SK-N-SH treated with all-trans-retinoic acid at 6 μM for 48 hours (cell line): ENCODE measurements at regions not wholly inside any gene's neighbourhood (a gene's known extent, or its start where the extent isn't known, plus 50 kb on each side); places are given as distances from the start of the nearest gene placed in this dataset.

Experiments used
- ATAC-seq: fragments of 200-7000 bp; cut with Tn5 transposase; 3 replicates; pipeline ENCODE4 v1.9.1; 2020; ENCODE audit warnings: mild to moderate bottlenecking, moderate library complexity
- ARNTL ChIP-seq: fragments of 450-650 bp; formaldehyde crosslinking; IDR thresholded peaks from 2 replicates; pipeline ENCODE4 v1.5.0; 2020; ENCODE audit warnings: low read depth, mild to moderate bottlenecking, moderate library complexity, borderline replicate concordance
- CSDC2 ChIP-seq: fragments of 250-450 bp; sonication (Bioruptor Pico); IDR thresholded peaks from 2 replicates; pipeline ENCODE4 v1.5.0; 2020; ENCODE audit warnings: mild to moderate bottlenecking, moderate library complexity
- ZC3H10 ChIP-seq: fragments of 250-450 bp; sonication (Bioruptor Pico); IDR thresholded peaks from 2 replicates; pipeline ENCODE4 v1.5.1; 2021; ENCODE audit warnings: mild to moderate bottlenecking, moderate library complexity
- TF ChIP-seq, protein P1 (sequence below): fragments of 250-450 bp; sonication (Bioruptor Pico); IDR thresholded peaks from 2 replicates; pipeline ENCODE4 v1.5.0; 2020; ENCODE audit warnings: mild to moderate bottlenecking, moderate library complexity
- TF ChIP-seq, protein P2 (sequence below): fragments of 250-450 bp; sonication (Bioruptor Pico); IDR thresholded peaks from 2 replicates; pipeline ENCODE4 v1.5.1; 2021; ENCODE audit warnings: mild to moderate bottlenecking, moderate library complexity
- TF ChIP-seq, protein P3 (sequence below): fragments of 250-450 bp; sonication (Bioruptor Pico); IDR thresholded peaks from 2 replicates; pipeline ENCODE4 v1.5.1; 2020; ENCODE audit warnings: low read depth, mild to moderate bottlenecking, moderate library complexity

DNA sequence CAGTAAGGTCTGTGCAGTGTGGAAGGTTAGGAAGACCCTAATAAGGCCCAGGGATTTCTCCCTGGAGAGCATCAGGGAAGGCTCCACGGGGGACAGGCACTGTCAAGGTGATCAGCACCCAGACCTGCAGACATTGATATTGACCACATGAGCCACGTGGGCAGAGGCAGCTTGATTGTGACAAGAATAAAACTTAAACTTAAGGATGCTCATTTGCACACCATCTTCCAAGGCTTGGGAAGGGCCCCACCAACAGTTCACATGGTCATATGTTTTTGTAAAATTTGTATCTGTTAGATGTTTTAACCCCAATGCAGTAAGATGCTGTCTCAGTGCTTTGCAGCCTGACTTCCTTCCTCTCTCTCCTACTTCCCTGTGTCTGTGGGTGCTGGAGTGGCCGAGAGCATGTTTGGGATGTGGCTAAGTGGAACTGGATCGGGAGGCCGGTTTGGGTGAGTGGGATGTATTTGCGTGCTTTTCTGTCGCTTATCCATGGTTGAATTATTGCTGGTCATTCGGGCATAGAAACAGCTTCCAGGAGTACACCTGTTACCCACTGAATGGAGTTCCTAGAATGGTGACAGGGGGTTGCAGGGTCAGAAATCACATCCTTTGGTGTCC, 49.8 kb upstream of the OLIG2 start:
- ATAC-seq = no peak
- TF ChIP-seq, protein P1, sequence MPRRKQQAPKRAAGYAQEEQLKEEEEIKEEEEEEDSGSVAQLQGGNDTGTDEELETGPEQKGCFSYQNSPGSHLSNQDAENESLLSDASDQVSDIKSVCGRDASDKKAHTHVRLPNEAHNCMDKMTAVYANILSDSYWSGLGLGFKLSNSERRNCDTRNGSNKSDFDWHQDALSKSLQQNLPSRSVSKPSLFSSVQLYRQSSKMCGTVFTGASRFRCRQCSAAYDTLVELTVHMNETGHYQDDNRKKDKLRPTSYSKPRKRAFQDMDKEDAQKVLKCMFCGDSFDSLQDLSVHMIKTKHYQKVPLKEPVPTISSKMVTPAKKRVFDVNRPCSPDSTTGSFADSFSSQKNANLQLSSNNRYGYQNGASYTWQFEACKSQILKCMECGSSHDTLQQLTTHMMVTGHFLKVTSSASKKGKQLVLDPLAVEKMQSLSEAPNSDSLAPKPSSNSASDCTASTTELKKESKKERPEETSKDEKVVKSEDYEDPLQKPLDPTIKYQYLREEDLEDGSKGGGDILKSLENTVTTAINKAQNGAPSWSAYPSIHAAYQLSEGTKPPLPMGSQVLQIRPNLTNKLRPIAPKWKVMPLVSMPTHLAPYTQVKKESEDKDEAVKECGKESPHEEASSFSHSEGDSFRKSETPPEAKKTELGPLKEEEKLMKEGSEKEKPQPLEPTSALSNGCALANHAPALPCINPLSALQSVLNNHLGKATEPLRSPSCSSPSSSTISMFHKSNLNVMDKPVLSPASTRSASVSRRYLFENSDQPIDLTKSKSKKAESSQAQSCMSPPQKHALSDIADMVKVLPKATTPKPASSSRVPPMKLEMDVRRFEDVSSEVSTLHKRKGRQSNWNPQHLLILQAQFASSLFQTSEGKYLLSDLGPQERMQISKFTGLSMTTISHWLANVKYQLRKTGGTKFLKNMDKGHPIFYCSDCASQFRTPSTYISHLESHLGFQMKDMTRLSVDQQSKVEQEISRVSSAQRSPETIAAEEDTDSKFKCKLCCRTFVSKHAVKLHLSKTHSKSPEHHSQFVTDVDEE (CRISPR knock-in tag) = no peak
- TF ChIP-seq, protein P2, sequence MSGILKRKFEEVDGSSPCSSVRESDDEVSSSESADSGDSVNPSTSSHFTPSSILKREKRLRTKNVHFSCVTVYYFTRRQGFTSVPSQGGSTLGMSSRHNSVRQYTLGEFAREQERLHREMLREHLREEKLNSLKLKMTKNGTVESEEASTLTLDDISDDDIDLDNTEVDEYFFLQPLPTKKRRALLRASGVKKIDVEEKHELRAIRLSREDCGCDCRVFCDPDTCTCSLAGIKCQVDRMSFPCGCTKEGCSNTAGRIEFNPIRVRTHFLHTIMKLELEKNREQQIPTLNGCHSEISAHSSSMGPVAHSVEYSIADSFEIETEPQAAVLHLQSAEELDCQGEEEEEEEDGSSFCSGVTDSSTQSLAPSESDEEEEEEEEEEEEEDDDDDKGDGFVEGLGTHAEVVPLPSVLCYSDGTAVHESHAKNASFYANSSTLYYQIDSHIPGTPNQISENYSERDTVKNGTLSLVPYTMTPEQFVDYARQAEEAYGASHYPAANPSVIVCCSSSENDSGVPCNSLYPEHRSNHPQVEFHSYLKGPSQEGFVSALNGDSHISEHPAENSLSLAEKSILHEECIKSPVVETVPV (CRISPR knock-in tag) = no peak
- TF ChIP-seq, protein P3, sequence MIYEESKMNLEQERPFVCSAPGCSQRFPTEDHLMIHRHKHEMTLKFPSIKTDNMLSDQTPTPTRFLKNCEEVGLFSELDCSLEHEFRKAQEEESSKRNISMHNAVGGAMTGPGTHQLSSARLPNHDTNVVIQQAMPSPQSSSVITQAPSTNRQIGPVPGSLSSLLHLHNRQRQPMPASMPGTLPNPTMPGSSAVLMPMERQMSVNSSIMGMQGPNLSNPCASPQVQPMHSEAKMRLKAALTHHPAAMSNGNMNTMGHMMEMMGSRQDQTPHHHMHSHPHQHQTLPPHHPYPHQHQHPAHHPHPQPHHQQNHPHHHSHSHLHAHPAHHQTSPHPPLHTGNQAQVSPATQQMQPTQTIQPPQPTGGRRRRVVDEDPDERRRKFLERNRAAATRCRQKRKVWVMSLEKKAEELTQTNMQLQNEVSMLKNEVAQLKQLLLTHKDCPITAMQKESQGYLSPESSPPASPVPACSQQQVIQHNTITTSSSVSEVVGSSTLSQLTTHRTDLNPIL (CRISPR knock-in tag) = no peak
- TF ChIP-seq ARNTL (CRISPR knock-in tag) (no peak), CSDC2 (CRISPR knock-in tag) (no peak), ZC3H10 (CRISPR knock-in tag) (no peak)
